ENCODE measurements at regions not wholly inside any gene's neighbourhood (a gene's known extent, or its start where the extent isn't known, plus 50 kb on each side); places are given as distances from the start of the nearest gene placed in this dataset.

DNA sequence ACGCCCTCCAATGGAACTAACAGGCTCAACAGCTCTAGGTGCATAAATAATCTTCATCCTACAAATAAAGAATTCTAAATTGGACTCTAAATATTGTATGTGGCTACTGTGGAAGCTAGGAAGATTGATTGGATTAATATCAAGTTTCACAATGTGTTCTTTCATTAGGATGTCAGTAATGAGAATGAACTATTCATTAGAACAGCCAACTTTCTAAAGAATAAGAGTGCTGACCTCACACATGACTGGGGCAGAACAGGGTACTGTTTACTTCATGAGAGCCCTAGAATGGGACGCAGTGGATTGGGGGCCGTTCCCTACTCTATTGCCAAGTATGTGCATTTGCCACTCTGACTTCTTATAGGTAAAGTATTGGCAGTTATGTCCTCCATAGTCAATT is 528.2 kb upstream of the RBFOX1 start:
- no peaks in the 10 kb centered on the region for H3K9me3 ChIP-seq
- H3K4me3 ChIP-seq: no peak overlapping the region
- H3K27ac ChIP-seq: no peak overlapping the region
- H3K4me1 ChIP-seq: no peaks in the 10 kb centered on the region
- ATAC-seq (no peak), DNase-seq (no peak)
- H3K36me3 ChIP-seq (replicated peaks in 1 of 2; ENCODE audit: insufficient read depth in 1 of 2, low read depth in 2 of 2): no peaks in the 10 kb centered on the region
- TF ChIP-seq, protein P1, sequence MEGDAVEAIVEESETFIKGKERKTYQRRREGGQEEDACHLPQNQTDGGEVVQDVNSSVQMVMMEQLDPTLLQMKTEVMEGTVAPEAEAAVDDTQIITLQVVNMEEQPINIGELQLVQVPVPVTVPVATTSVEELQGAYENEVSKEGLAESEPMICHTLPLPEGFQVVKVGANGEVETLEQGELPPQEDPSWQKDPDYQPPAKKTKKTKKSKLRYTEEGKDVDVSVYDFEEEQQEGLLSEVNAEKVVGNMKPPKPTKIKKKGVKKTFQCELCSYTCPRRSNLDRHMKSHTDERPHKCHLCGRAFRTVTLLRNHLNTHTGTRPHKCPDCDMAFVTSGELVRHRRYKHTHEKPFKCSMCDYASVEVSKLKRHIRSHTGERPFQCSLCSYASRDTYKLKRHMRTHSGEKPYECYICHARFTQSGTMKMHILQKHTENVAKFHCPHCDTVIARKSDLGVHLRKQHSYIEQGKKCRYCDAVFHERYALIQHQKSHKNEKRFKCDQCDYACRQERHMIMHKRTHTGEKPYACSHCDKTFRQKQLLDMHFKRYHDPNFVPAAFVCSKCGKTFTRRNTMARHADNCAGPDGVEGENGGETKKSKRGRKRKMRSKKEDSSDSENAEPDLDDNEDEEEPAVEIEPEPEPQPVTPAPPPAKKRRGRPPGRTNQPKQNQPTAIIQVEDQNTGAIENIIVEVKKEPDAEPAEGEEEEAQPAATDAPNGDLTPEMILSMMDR (IDR thresholded peaks at IDR 0.05): no peak
- TF ChIP-seq POLR2A (IDR thresholded peaks at IDR 0.05): no peak
- H3K27me3 ChIP-seq: no peaks in the 10 kb centered on the region
- 43% methylated on average over 3 of the region's 3 CpGs for WGBS, 2 donors
- intact Hi-C loops (cut with DNase I): no loop called here

DNA sequence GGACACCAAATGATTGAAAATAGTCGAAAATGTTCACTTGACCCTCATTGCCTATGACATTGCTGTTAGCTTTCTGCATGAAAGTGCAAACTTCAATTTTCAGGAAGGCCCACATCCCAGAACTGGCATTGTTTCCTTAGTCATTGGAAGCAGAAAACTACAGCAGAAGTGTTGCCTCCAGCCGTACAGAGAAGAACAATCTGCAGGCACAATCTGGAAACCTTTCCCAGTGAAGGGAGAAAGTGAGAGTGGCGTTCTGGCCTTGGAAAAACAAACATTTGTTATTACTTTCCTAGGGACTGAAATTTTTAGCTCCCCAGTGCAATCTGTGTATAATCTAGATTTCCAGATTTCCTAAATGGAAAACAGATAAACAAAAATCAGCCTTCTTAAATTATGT is 529.5 kb upstream of the RBFOX1 start:
- TF ChIP-seq POLR2A (IDR thresholded peaks at IDR 0.05): no peak
- TF ChIP-seq, protein P1 (IDR thresholded peaks at IDR 0.05): no peak
- no peaks in the 10 kb centered on the region for H3K36me3 ChIP-seq (replicated peaks in 1 of 2; ENCODE audit: insufficient read depth in 1 of 2, low read depth in 2 of 2)
- no peak overlapping the region for H3K27ac ChIP-seq
- no peaks in the 10 kb centered on the region for H3K4me1 ChIP-seq
- DNase-seq: no peak
- H3K4me3 ChIP-seq: no peak overlapping the region
- ATAC-seq: no peak
- intact Hi-C loops (cut with DNase I): no loop called here
- H3K9me3 ChIP-seq: no peaks in the 10 kb centered on the region
- H3K27me3 ChIP-seq: no peaks in the 10 kb centered on the region
- WGBS, 2 donors: 14 to 15% methylated on average over 3 of the region's 3 CpGs

DNA sequence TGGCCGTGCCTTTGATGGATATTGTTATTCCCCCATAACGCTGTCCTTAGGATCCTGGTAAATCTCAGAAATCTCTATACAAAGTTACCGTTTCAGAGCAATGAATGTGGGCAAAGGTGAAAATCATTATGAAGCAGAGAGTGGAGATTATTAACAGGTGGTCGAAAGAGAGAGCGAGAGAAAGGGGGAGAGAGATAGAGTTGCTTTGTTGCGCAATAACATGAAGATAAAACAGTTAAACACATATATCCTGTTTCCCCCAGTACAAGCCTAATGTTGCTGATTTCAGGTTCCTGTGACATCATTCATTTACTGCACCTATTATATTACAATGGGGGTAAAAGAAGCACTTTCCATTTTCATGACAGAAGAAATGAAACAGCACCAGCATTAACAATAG is 535.4 kb upstream of the RBFOX1 start:
- H3K27me3 ChIP-seq: no peaks in the 10 kb centered on the region
- H3K9me3 ChIP-seq: no peaks in the 10 kb centered on the region
- no peak overlapping the region for H3K27ac ChIP-seq
- no peak for ATAC-seq
- no peak for TF ChIP-seq POLR2A (IDR thresholded peaks at IDR 0.05)
- TF ChIP-seq, protein P1 (IDR thresholded peaks at IDR 0.05): no peak
- no peaks in the 10 kb centered on the region for H3K36me3 ChIP-seq (replicated peaks in 1 of 2; ENCODE audit: insufficient read depth in 1 of 2, low read depth in 2 of 2)
- intact Hi-C loops (cut with DNase I): no loop called here
- H3K4me3 ChIP-seq: no peak overlapping the region
- H3K4me1 ChIP-seq: no peaks in the 10 kb centered on the region
- no peak for DNase-seq
- 11 to 19% methylated on average over 6 of the region's 6 CpGs for WGBS, 2 donors

DNA sequence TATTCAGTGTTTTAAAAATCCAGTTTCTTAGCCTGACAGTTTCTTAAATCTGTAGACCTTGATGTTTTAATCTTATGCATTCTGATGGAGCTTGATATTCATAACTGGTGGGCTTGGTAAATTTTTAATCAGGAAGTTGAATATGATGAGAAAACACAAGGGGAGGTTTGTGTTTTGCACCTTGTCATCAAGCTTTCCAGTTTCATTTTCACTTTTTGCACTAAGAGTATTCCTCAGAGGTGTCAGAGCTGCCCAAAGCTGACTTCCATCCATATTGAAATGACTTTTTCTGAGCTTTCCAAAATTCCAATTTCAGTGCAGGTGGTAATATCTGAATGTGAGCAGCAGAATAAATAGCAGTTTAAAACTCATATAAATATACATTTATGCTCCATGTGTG is 555.0 kb upstream of the RBFOX1 start:
- Histone ChIP-seq H3K27me3 (no peaks in the 10 kb centered on the region), H3K36me3 (replicated peaks in 1 of 2; ENCODE audit: insufficient read depth in 1 of 2, low read depth in 2 of 2) (no peaks in the 10 kb centered on the region), H3K27ac (no peak overlapping the region), H3K4me1 (no peaks in the 10 kb centered on the region), H3K9me3 (peaks cover 0 to 3% (median 0%) of the 10 kb centered on the region in 3 donors), H3K4me3 (no peak overlapping the region)
- intact Hi-C loops (cut with DNase I): no loop called here
- DNase-seq (no peak), ATAC-seq (no peak)
- TF ChIP-seq, protein P1 (IDR thresholded peaks at IDR 0.05): no peak
- TF ChIP-seq POLR2A (IDR thresholded peaks at IDR 0.05): no peak

DNA sequence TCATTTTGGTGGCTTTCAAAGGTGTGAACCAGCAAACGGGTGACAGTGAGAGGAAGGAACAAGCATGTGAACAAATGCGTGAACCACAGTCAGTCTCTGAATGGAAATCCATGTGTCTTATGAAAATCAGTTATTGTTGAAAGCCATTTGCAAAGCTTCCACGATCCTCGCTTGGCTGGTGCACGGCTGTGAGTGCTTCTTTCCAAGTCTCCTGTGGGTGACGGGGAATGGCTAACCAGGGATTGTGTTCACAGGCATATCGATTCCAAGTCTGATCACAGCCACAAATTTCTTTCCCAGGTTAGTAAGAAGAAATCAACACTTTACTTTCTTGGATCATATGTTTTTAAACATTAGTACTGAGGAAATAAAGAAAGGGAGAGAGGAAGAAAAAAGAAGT is 556.9 kb upstream of the RBFOX1 start:
- no peak overlapping the region for H3K27ac ChIP-seq
- H3K9me3 ChIP-seq: no peaks in the 10 kb centered on the region
- H3K27me3 ChIP-seq: no peaks in the 10 kb centered on the region
- no peaks in the 10 kb centered on the region for H3K4me1 ChIP-seq
- WGBS, 2 donors: 78 to 84% methylated on average over 7 of the region's 7 CpGs
- TF ChIP-seq, protein P1 (IDR thresholded peaks at IDR 0.05): no peak
- TF ChIP-seq POLR2A (IDR thresholded peaks at IDR 0.05): no peak
- ATAC-seq: no peak
- no peak for DNase-seq
- no peak overlapping the region for H3K4me3 ChIP-seq
- intact Hi-C loops (cut with DNase I): no loop called here
- H3K36me3 ChIP-seq (replicated peaks in 1 of 2; ENCODE audit: insufficient read depth in 1 of 2, low read depth in 2 of 2): no peaks in the 10 kb centered on the region
